ENCODE measurements at regions not wholly inside any gene's neighbourhood (a gene's known extent, or its start where the extent isn't known, plus 50 kb on each side); places are given as distances from the start of the nearest gene placed in this dataset.

GRCh38 chr15:93474728-93475127 is 385.7 kb upstream of the RGMA start:
- Histone ChIP-seq H2AFZ (ENCODE audit: control insufficient read depth, low read depth, low read length) (no peak overlapping the region), H3K27ac (ENCODE audit: control insufficient read depth, insufficient read depth) (no peak overlapping the region), H3K4me1 (ENCODE audit: control insufficient read depth, insufficient read depth, low read length) (no peaks in the 10 kb centered on the region), H3K27me3 (replicated peaks in 1 of 2; ENCODE audit: control insufficient read depth in 2 of 2, insufficient read depth in 2 of 2, low read length in 1 of 2) (no peaks in the 10 kb centered on the region; a peak in 1 of 4 replicates), H3K79me2 (ENCODE audit: control insufficient read depth, insufficient read depth, low read length) (no peaks in the 10 kb centered on the region), H3K9ac (ENCODE audit: control insufficient read depth, insufficient read depth, low read length) (no peak overlapping the region), H3K4me2 (ENCODE audit: control insufficient read depth, insufficient read depth) (no peak overlapping the region), H3K36me3 (ENCODE audit: control insufficient read depth in 2 of 2, insufficient read depth in 2 of 2, low read length in 1 of 2) (no peaks in the 10 kb centered on the region), H3K4me3 (no peak overlapping the region), H3K9me3 (replicated peaks; ENCODE audit: control insufficient read depth, insufficient read depth, low read length) (no peaks in the 10 kb centered on the region), H4K20me1 (ENCODE audit: control insufficient read depth, insufficient read depth) (no peaks in the 10 kb centered on the region)
- POLR2A ChIA-PET, result no interaction called here
- SMC1A ChIA-PET (ENCODE audit: uncharacterized antibody, unreplicated experiment), result interaction anchor here (0.6 kb wide), 1 partner anchor 304 kb away, joined by 3 read pairs; no protein-coding TSS in a partner anchor
- in situ Hi-C loops (cut with MboI), result no loop called here
- CTCF ChIA-PET, result no interaction called here
- FAIRE-seq (no peak), DNase-seq (ENCODE audit: low read depth, low spot score) (no peak), ATAC-seq (no peak)
- RAD21 ChIA-PET (ENCODE audit: unreplicated experiment), result no interaction called here
- intact Hi-C loops (cut with micrococcal nuclease; ENCODE audit: unreplicated experiment), result no loop called here
- no TSS peak for BruUV-seq (replicated peaks)
- 28% methylated on average over 9 of the region's 9 CpGs for WGBS (ENCODE audit: insufficient coverage, insufficient replicate concordance, low lambda C conversion rate, missing lambda C conversion rate)
- TF ChIP-seq EZH2 (IDR thresholded peaks at IDR 0.05; ENCODE audit: borderline replicate concordance, control insufficient read depth, low read depth, low read length), result no peak
- TF ChIP-seq RELA (IDR thresholded peaks at IDR 0.05; ENCODE audit: borderline replicate concordance, partially characterized antibody), result no peak
- TF ChIP-seq USF1 (IDR thresholded peaks at IDR 0.05; ENCODE audit: borderline replicate concordance, extremely low read length, insufficient read depth, low read depth, low read length), result no peak

- 59% methylated on average over 12 of the region's 12 CpGs for WGBS (ENCODE audit: insufficient coverage, insufficient replicate concordance, low lambda C conversion rate, missing lambda C conversion rate)
- Histone ChIP-seq H3K27me3 (replicated peaks in 1 of 2; ENCODE audit: control insufficient read depth in 2 of 2, insufficient read depth in 2 of 2, low read length in 1 of 2) (no peaks in the 10 kb centered on the region; a peak in 1 of 4 replicates), H3K36me3 (ENCODE audit: control insufficient read depth in 2 of 2, insufficient read depth in 2 of 2, low read length in 1 of 2) (no peaks in the 10 kb centered on the region), H3K4me3 (no peak overlapping the region), H3K4me1 (ENCODE audit: control insufficient read depth, insufficient read depth, low read length) (no peaks in the 10 kb centered on the region), H3K27ac (ENCODE audit: control insufficient read depth, insufficient read depth) (no peak overlapping the region), H2AFZ (ENCODE audit: control insufficient read depth, low read depth, low read length) (no peak overlapping the region), H3K79me2 (ENCODE audit: control insufficient read depth, insufficient read depth, low read length) (no peaks in the 10 kb centered on the region), H3K9me3 (replicated peaks; ENCODE audit: control insufficient read depth, insufficient read depth, low read length) (no peaks in the 10 kb centered on the region), H3K4me2 (ENCODE audit: control insufficient read depth, insufficient read depth) (no peak overlapping the region), H3K9ac (ENCODE audit: control insufficient read depth, insufficient read depth, low read length) (no peak overlapping the region), H4K20me1 (ENCODE audit: control insufficient read depth, insufficient read depth) (no peaks in the 10 kb centered on the region)
- ChIA-PET CTCF (no interaction called here), SMC1A (ENCODE audit: uncharacterized antibody, unreplicated experiment) (no interaction called here), POLR2A (no interaction called here), RAD21 (ENCODE audit: unreplicated experiment) (no interaction called here)
- no peak for ATAC-seq
- no TSS peak for BruUV-seq (replicated peaks)
- in situ Hi-C loops (cut with MboI), result no loop called here
- no peak for FAIRE-seq
- intact Hi-C loops (cut with micrococcal nuclease; ENCODE audit: unreplicated experiment), result no loop called here
- DNase-seq (ENCODE audit: low read depth, low spot score), result no peak
- TF ChIP-seq ZNF217 (IDR thresholded peaks at IDR 0.05) (no peak), CREM (IDR thresholded peaks at IDR 0.05; ENCODE audit: low read depth) (no peak), MEF2B (IDR thresholded peaks at IDR 0.05; ENCODE audit: partially characterized antibody, poor library complexity, severe bottlenecking) (no peak), TCF12 (IDR thresholded peaks at IDR 0.05; ENCODE audit: low read depth, low read length) (no peak), FOS (IDR thresholded peaks at IDR 0.05; ENCODE audit: borderline replicate concordance, extremely low read depth, insufficient read length) (no peak), HCFC1 (IDR thresholded peaks at IDR 0.05; ENCODE audit: low read length) (no peak), CBX5 (IDR thresholded peaks at IDR 0.05; ENCODE audit: low read depth) (no peak), HDGF (IDR thresholded peaks at IDR 0.05) (no peak), ZBTB40 (IDR thresholded peaks at IDR 0.05; ENCODE audit: borderline replicate concordance) (no peak), SUPT20H (IDR thresholded peaks at IDR 0.05; ENCODE audit: borderline replicate concordance, control insufficient read depth, low read depth, low read length) (no peak), ATF3 (IDR thresholded peaks at IDR 0.05; ENCODE audit: borderline replicate concordance, extremely low read depth, low read depth, low read length) (no peak)
Observed at GRCh38 chr15:93469994-93470393, 381.0 kb upstream of the RGMA start.

Data from GM12878 (cell line).